Liver (tissue), 3 donors: ENCODE measurements at regions not wholly inside any gene's neighbourhood (a gene's known extent, or its start where the extent isn't known, plus 50 kb on each side); places are given as distances from the start of the nearest gene placed in this dataset.

Experiments used
- GABPA ChIP-seq, 2 donors: IDR thresholded peaks in 1 of 2; conservative IDR thresholded peaks in 1 of 2; 2 replicates each; pipeline ENCODE4 v1.6.1; 2016; ENCODE audit warnings: antibody characterized with exemption in 2 of 2, mild to moderate bottlenecking in 1 of 2, moderate library complexity in 1 of 2
- JUND ChIP-seq, 2 donors: IDR thresholded peaks; 2 replicates each; pipeline ENCODE4 v1.6.1; 2016; ENCODE audit warnings: antibody characterized with exemption in 2 of 2
- TAF1 ChIP-seq: conservative IDR thresholded peaks from 2 replicates; pipeline ENCODE4 v1.6.1; 2016; ENCODE audit warnings: antibody characterized with exemption, mild to moderate bottlenecking
- TF ChIP-seq, protein P1 (sequence below): fragments of 150-350 bp; IDR thresholded peaks from 2 replicates; pipeline ENCODE4 v1.5.1; 2017; ENCODE audit warnings: improper control_type of control experiment, low read depth, low read length; ENCODE audit not compliant: missing input control
- TF ChIP-seq, protein P2 (sequence below): IDR thresholded peaks from 2 replicates; pipeline ENCODE4 v1.6.1; 2016; ENCODE audit warnings: antibody characterized with exemption
- donor health status: healthy.
- donor health status: healthy.

DNA sequence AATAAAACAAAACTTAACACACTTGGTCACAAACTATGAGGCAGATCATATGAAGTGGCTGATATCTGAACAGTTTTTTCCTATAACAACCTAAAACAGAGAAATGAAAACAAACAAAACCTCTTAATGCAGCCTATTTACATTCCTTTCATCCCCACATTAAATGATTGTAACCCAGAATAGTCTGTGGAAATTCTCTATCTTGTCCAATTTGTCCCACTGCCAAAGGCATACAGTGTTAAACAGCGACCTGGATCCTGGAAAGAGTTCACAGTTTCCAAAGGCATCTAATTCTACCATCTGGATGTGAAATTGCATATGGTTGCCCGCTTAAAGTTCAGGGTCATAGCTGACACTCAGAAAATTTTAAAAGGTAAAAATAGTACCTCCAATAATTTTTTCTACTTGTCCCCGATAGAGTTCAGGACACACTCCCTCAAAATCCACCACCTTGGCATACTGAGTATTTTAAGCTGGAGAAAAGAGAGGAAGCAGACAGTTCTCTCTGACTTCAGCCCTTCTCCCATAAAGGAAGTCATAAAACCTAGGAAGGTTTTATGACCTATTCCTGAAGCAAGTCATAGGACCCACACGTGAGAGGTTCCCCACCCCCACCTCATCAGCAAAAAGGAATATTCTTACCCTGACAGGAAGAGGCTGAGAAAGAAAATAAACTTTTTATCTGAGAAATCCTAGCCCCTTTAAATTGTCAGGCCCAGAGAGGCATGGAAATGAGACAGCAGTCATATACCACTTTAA lies 270.2 kb downstream of the PAPSS1 start:
- TF ChIP-seq, protein P1, sequence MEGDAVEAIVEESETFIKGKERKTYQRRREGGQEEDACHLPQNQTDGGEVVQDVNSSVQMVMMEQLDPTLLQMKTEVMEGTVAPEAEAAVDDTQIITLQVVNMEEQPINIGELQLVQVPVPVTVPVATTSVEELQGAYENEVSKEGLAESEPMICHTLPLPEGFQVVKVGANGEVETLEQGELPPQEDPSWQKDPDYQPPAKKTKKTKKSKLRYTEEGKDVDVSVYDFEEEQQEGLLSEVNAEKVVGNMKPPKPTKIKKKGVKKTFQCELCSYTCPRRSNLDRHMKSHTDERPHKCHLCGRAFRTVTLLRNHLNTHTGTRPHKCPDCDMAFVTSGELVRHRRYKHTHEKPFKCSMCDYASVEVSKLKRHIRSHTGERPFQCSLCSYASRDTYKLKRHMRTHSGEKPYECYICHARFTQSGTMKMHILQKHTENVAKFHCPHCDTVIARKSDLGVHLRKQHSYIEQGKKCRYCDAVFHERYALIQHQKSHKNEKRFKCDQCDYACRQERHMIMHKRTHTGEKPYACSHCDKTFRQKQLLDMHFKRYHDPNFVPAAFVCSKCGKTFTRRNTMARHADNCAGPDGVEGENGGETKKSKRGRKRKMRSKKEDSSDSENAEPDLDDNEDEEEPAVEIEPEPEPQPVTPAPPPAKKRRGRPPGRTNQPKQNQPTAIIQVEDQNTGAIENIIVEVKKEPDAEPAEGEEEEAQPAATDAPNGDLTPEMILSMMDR = no peak
- TF ChIP-seq, protein P2, sequence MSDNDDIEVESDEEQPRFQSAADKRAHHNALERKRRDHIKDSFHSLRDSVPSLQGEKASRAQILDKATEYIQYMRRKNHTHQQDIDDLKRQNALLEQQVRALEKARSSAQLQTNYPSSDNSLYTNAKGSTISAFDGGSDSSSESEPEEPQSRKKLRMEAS = no peak
- no peak for TF ChIP-seq TAF1
- no peak for TF ChIP-seq GABPA (IDR thresholded peaks at IDR 0.05 in 1 of 2, conservative IDR thresholded peaks at IDR 0.05 in 1 of 2)
- TF ChIP-seq JUND (IDR thresholded peaks at IDR 0.05) = no peak
